ENCODE measurements at regions not wholly inside any gene's neighbourhood (a gene's known extent, or its start where the extent isn't known, plus 50 kb on each side); places are given as distances from the start of the nearest gene placed in this dataset.

DNA sequence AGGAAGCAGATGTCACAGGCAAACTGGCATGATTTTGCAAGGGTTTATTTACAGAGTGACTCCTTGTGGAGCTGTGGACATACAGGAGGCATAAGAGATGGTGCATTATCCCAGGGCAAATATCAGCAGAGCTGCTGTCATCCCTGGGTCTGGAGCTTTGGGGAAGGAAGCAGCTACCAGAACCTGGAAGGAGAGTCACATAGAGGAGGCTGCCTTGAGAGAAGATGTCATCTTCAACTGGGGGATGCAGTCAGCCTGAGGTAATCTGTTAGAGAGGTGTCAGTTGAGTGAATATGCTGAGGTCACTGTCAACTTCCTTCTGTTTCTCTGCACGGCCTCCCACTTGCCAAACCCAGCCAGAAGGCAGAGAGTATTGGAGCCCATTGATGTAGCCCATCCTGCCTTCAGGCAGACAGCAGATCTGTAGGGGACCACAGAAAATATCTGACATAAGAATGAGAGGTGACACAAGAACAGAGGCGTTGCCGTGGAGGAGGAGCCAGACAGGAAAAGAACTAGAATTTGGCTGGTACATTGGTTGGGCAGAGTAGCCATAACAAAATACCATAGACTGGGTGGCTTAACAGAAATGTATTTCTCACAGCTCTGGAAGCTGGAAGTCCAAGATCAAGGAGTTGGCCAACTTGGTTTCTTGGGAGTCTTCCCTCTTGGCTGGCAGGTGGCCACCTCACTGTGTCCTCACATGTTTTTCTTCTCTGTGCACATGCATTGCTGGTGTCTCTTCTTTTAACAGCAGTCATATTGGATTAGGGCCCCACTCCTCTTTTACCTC, 102.8 kb downstream of the SNX18 start:
- H3K4me3 Mint-ChIP-seq = no peak overlapping the region
- Histone ChIP-seq H3K36me3 (ENCODE audit: insufficient read depth) (no peaks in the 10 kb centered on the region; the same call in 1 of the 2 replicates), H4K20me1 (replicated peaks; ENCODE audit: insufficient read depth) (no peaks in the 10 kb centered on the region), H3K4me1 (ENCODE audit: insufficient read depth) (no peaks in the 10 kb centered on the region), H3K4me2 (no peak overlapping the region), H3K79me2 (replicated peaks; ENCODE audit: insufficient read depth) (no peaks in the 10 kb centered on the region), H3K4me3 (no peak overlapping the region), H3K27me3 (ENCODE audit: insufficient read depth) (no peaks in the 10 kb centered on the region), H2AFZ (no peak overlapping the region), H3K27ac (ENCODE audit: low read depth) (no peak overlapping the region), H3F3A (replicated peaks; ENCODE audit: low read depth) (no peaks in the 10 kb centered on the region), H3K9me2 (ENCODE audit: insufficient read depth) (0 out of 2 replicates have a peak, but pooled peaks cover 4% of the 10 kb centered on the region)
- no peak for DNase-seq (ENCODE audit: low spot score)
- no peaks in the 10 kb centered on the region for H3K27me3 Mint-ChIP-seq (ENCODE audit: insufficient read depth, low read depth, poor library complexity)
- H3K36me3 Mint-ChIP-seq (ENCODE audit: low read depth) = no peaks in the 10 kb centered on the region; the same call in 2 of the 3 replicates
- TF ChIP-seq JUNB (IDR thresholded peaks at IDR 0.05; ENCODE audit: unreplicated experiment) (no peak), EZH2 (IDR thresholded peaks at IDR 0.05; ENCODE audit: low read depth, unreplicated experiment) (no peak), POLR2AphosphoS5 (IDR thresholded peaks at IDR 0.05; ENCODE audit: low read depth) (no peak), NANOG (IDR thresholded peaks at IDR 0.05; ENCODE audit: borderline replicate concordance) (no peak), ZNF331 (CRISPR knock-in tag; IDR thresholded peaks at IDR 0.05; ENCODE audit: low read depth) (no peak)
- TF ChIP-seq, protein P1, sequence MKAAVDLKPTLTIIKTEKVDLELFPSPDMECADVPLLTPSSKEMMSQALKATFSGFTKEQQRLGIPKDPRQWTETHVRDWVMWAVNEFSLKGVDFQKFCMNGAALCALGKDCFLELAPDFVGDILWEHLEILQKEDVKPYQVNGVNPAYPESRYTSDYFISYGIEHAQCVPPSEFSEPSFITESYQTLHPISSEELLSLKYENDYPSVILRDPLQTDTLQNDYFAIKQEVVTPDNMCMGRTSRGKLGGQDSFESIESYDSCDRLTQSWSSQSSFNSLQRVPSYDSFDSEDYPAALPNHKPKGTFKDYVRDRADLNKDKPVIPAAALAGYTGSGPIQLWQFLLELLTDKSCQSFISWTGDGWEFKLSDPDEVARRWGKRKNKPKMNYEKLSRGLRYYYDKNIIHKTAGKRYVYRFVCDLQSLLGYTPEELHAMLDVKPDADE (IDR thresholded peaks at IDR 0.05) = no peak
- H3K4me1 Mint-ChIP-seq = peaks cover 5% of the 10 kb centered on the region; the same call in 1 of the 3 replicates
- no peak for ATAC-seq
- no peak overlapping the region for H3K27ac Mint-ChIP-seq
- H3K9me3 Mint-ChIP-seq = no peaks in the 10 kb centered on the region; the same call in 2 of the 3 replicates

DNA sequence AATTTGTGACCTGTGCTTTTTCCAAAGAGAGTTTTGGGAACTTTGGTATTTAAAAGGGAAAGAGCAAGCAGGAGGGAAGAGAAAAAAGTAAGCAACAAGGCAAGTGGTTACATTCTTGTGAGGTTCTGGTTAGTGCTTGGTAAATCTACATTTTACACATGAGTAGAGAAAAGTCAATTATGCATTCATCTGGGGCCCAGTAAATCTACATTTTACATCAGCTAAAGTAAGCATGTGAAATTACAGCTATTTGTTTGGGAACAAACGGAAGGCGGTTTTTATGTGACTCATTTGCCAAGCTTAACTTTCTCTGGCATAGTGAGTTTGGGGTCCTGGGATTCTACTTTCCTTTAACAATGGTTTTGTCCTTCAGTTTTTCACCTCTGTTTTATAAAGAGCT, 102.2 kb downstream of the SNX18 start:
- Mint-ChIP-seq H3K4me1 (peaks cover 5% of the 10 kb centered on the region; the same call in 1 of the 3 replicates), H3K4me3 (no peak overlapping the region), H3K9me3 (no peaks in the 10 kb centered on the region), H3K27me3 (ENCODE audit: insufficient read depth, low read depth, poor library complexity) (no peaks in the 10 kb centered on the region), H3K27ac (no peak overlapping the region), H3K36me3 (ENCODE audit: low read depth) (no peaks in the 10 kb centered on the region; the same call in 2 of the 3 replicates)
- DNase-seq (ENCODE audit: low spot score) (no peak), ATAC-seq (no peak)
- H3K79me2 ChIP-seq (replicated peaks; ENCODE audit: insufficient read depth) = no peaks in the 10 kb centered on the region
- 0 out of 2 replicates have a peak, but pooled peaks cover 3% of the 10 kb centered on the region for H3K9me2 ChIP-seq (ENCODE audit: insufficient read depth)
- H3K27ac ChIP-seq (ENCODE audit: low read depth) = no peak overlapping the region
- H3K36me3 ChIP-seq (ENCODE audit: insufficient read depth) = no peaks in the 10 kb centered on the region; the same call in 1 of the 2 replicates
- no peaks in the 10 kb centered on the region for H3K4me1 ChIP-seq (ENCODE audit: insufficient read depth)
- no peak overlapping the region for H3K4me2 ChIP-seq
- H3K4me3 ChIP-seq = no peak overlapping the region
- no peak overlapping the region for H2AFZ ChIP-seq
- H4K20me1 ChIP-seq (replicated peaks; ENCODE audit: insufficient read depth) = no peaks in the 10 kb centered on the region
- H3K27me3 ChIP-seq (ENCODE audit: insufficient read depth) = no peaks in the 10 kb centered on the region
- H3F3A ChIP-seq (replicated peaks; ENCODE audit: low read depth) = no peaks in the 10 kb centered on the region
- TF ChIP-seq ZNF114 (CRISPR knock-in tag; IDR thresholded peaks at IDR 0.05) = no peak
- no peak for TF ChIP-seq POLR2AphosphoS5 (IDR thresholded peaks at IDR 0.05; ENCODE audit: low read depth)
- no peak for TF ChIP-seq EZH2 (IDR thresholded peaks at IDR 0.05; ENCODE audit: low read depth, unreplicated experiment)
- no peak for TF ChIP-seq STAT1 (IDR thresholded peaks at IDR 0.05; ENCODE audit: unreplicated experiment)
- no peak for TF ChIP-seq JUNB (IDR thresholded peaks at IDR 0.05; ENCODE audit: unreplicated experiment)
- TF ChIP-seq ZNF331 (CRISPR knock-in tag; IDR thresholded peaks at IDR 0.05; ENCODE audit: low read depth) = no peak
- TF ChIP-seq, protein P2, sequence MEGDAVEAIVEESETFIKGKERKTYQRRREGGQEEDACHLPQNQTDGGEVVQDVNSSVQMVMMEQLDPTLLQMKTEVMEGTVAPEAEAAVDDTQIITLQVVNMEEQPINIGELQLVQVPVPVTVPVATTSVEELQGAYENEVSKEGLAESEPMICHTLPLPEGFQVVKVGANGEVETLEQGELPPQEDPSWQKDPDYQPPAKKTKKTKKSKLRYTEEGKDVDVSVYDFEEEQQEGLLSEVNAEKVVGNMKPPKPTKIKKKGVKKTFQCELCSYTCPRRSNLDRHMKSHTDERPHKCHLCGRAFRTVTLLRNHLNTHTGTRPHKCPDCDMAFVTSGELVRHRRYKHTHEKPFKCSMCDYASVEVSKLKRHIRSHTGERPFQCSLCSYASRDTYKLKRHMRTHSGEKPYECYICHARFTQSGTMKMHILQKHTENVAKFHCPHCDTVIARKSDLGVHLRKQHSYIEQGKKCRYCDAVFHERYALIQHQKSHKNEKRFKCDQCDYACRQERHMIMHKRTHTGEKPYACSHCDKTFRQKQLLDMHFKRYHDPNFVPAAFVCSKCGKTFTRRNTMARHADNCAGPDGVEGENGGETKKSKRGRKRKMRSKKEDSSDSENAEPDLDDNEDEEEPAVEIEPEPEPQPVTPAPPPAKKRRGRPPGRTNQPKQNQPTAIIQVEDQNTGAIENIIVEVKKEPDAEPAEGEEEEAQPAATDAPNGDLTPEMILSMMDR (conservative IDR thresholded peaks at IDR 0.05; ENCODE audit: low read depth in 2 of 2) = no peak
- TF ChIP-seq, protein P1 (IDR thresholded peaks at IDR 0.05) = no peak
- no peak for TF ChIP-seq EZH2phosphoT487 (IDR thresholded peaks at IDR 0.05; ENCODE audit: unreplicated experiment)
- TF ChIP-seq NANOG (IDR thresholded peaks at IDR 0.05; ENCODE audit: borderline replicate concordance) = no peak
- TF ChIP-seq CREB1 (CRISPR knock-in tag; IDR thresholded peaks at IDR 0.05; ENCODE audit: low read depth) = no peak

Data from GM23338 (cell line).